ENCODE measurements at regions not wholly inside any gene's neighbourhood (a gene's known extent, or its start where the extent isn't known, plus 50 kb on each side); places are given as distances from the start of the nearest gene placed in this dataset.

- 96% methylated on average over 4 of the region's 4 CpGs; no CpG with 5 or more reads in 1 of the 2 experiments for WGBS, 2 experiments (ENCODE audit: extremely low coverage in 1 of 2, insufficient coverage in 1 of 2, insufficient read length in 1 of 2, insufficient replicate concordance in 2 of 2, low coverage in 1 of 2, low lambda C conversion rate in 2 of 2, missing lambda C conversion rate in 1 of 2)
- H4K20me1 ChIP-seq (replicated peaks in 1 of 2; ENCODE audit: control insufficient read depth in 1 of 2, insufficient read depth in 2 of 2, low read length in 2 of 2) = no peaks in the 10 kb centered on the region
- no peak overlapping the region for H3K56ac ChIP-seq (replicated peaks; ENCODE audit: insufficient read length, low read depth, low read length)
- H3K27ac ChIP-seq (ENCODE audit: low read depth, low read length) = no peak overlapping the region
- no peak overlapping the region for H3K18ac ChIP-seq (ENCODE audit: extremely low read depth, low read length)
- H4K91ac ChIP-seq (replicated peaks; ENCODE audit: insufficient read length, low read length) = no peak overlapping the region
- H2AFZ ChIP-seq (ENCODE audit: low read length) = no peak overlapping the region
- no peak overlapping the region for H4K5ac ChIP-seq (ENCODE audit: insufficient read length, low read depth, low read length)
- H3K4me1 ChIP-seq (replicated peaks in 1 of 4; ENCODE audit: control insufficient read depth in 3 of 4, insufficient read depth in 4 of 4, low read length in 3 of 4) = no peaks in the 10 kb centered on the region
- no peak overlapping the region for H3K23ac ChIP-seq (ENCODE audit: insufficient read length)
- H3K4me2 ChIP-seq (ENCODE audit: insufficient read depth in 1 of 2, low read depth in 2 of 2, low read length in 2 of 2) = no peak overlapping the region
- no peak overlapping the region for H3K9ac ChIP-seq (replicated peaks in 1 of 4; ENCODE audit: extremely low read depth in 1 of 4, low read depth in 3 of 4, low read length in 3 of 4)
- H3K79me2 ChIP-seq (ENCODE audit: control insufficient read depth in 1 of 2, insufficient read depth in 2 of 2, low read length in 2 of 2) = no peaks in the 10 kb centered on the region
- no peak overlapping the region for H2BK5ac ChIP-seq (ENCODE audit: low read depth, low read length)
- ChIA-PET POLR2A (ENCODE audit: partially characterized antibody) (no interaction called here), CTCF (ENCODE audit: partially characterized antibody) (no interaction called here)
- H3K14ac ChIP-seq (ENCODE audit: insufficient read length) = no peak overlapping the region
- no peak overlapping the region for H2BK12ac ChIP-seq (ENCODE audit: low read depth, low read length)
- no peak overlapping the region for H2BK20ac ChIP-seq (ENCODE audit: low read length)
- H2AK5ac ChIP-seq (ENCODE audit: low read depth, low read length) = no peak overlapping the region
- H3K27me3 ChIP-seq (replicated peaks in 1 of 4; ENCODE audit: control insufficient read depth in 3 of 4, extremely low read depth in 1 of 4, insufficient read depth in 3 of 4, low read length in 3 of 4) = no peaks in the 10 kb centered on the region
- H3K79me1 ChIP-seq (ENCODE audit: low read depth, low read length) = no peaks in the 10 kb centered on the region
- no peak overlapping the region for H2BK15ac ChIP-seq (ENCODE audit: low read length)
- no peak for DNase-seq (ENCODE audit: low read depth in 1 of 2, low spot score in 2 of 2)
- H3K36me3 ChIP-seq (ENCODE audit: control insufficient read depth in 2 of 4, insufficient read depth in 4 of 4, low read length in 3 of 4) = no peaks in the 10 kb centered on the region
- no peak overlapping the region for H2BK120ac ChIP-seq (replicated peaks; ENCODE audit: low read depth, low read length)
- H3K23me2 ChIP-seq (ENCODE audit: low read depth, low read length) = no peaks in the 10 kb centered on the region; the same call in 1 of the 2 replicates
- H3K4me3 ChIP-seq (ENCODE audit: extremely low read depth in 1 of 4, insufficient read depth in 2 of 4, low read depth in 3 of 4, low read length in 4 of 4) = no peak overlapping the region
- TF ChIP-seq KDM4A (IDR thresholded peaks at IDR 0.05; ENCODE audit: low read depth, low read length, severe bottlenecking) = no peak
- TF ChIP-seq CHD1 (IDR thresholded peaks at IDR 0.05; ENCODE audit: low read depth, low read length) = no peak
- no peak for TF ChIP-seq PHF8 (conservative IDR thresholded peaks at IDR 0.05; ENCODE audit: low read depth, low read length)
- TF ChIP-seq KDM5A (IDR thresholded peaks at IDR 0.05; ENCODE audit: low read length) = no peak
- TF ChIP-seq POLR2A (IDR thresholded peaks at IDR 0.05; ENCODE audit: control extremely low read depth in 1 of 2, low read depth in 2 of 2, low read length in 2 of 2) = no peak
- no peak for TF ChIP-seq SIRT6 (IDR thresholded peaks at IDR 0.05; ENCODE audit: low read length)
- no peak for TF ChIP-seq TAF7 (optimal IDR thresholded peaks at IDR 0.05; ENCODE audit: borderline replicate concordance, low read depth, low read length)
- no peak for TF ChIP-seq BRCA1 (IDR thresholded peaks at IDR 0.05; ENCODE audit: low read depth, low read length)
- no peak for TF ChIP-seq SRF (IDR thresholded peaks at IDR 0.05; ENCODE audit: low read depth, low read length)
- no peak for TF ChIP-seq CEBPB (IDR thresholded peaks at IDR 0.05; ENCODE audit: low read depth, low read length)
- TF ChIP-seq CBX8 (IDR thresholded peaks at IDR 0.05; ENCODE audit: borderline replicate concordance, low read depth, low read length) = no peak
- no peak for TF ChIP-seq YY1 (IDR thresholded peaks at IDR 0.05; ENCODE audit: low read depth, low read length)
- TF ChIP-seq ASH2L (IDR thresholded peaks at IDR 0.05; ENCODE audit: low read length) = no peak
- no peak for TF ChIP-seq JUND (IDR thresholded peaks at IDR 0.05; ENCODE audit: low read length)
- TF ChIP-seq NANOG (IDR thresholded peaks at IDR 0.05; ENCODE audit: insufficient read depth, low read depth, low read length, poor library complexity, severe bottlenecking) = no peak
- TF ChIP-seq MAFK (IDR thresholded peaks at IDR 0.05; ENCODE audit: low read depth, low read length) = no peak
- H4K8ac ChIP-seq (ENCODE audit: extremely low read depth, insufficient read depth, low read length) = no peak overlapping the region
- no peak for FAIRE-seq
- no peak overlapping the region for H3K4ac ChIP-seq (replicated peaks; ENCODE audit: insufficient read length, low read depth, low read length)
- H3K9me3 ChIP-seq (ENCODE audit: insufficient read depth in 2 of 2, low read depth in 1 of 2, low read length in 1 of 2) = peaks cover 0 to 8% of the 10 kb centered on the region in 2 experiments; a peak in 3 of 4 replicates
Measured at GRCh38 chr2:6545795-6546194, 319.9 kb downstream of the CMPK2 start.

Data from H1 (cell line).